ENCODE measurements at regions not wholly inside any gene's neighbourhood (a gene's known extent, or its start where the extent isn't known, plus 50 kb on each side); places are given as distances from the start of the nearest gene placed in this dataset.
"Not testable (repeated sequence)": the region's sequence is repeated elsewhere in the genome, so short reads cannot be mapped to it uniquely, and the experiment has no call there.

- no peak for DNase-seq
Observed at GRCh38 chr7:120163449-120163848, 109.5 kb upstream of the KCND2 start.

DNA sequence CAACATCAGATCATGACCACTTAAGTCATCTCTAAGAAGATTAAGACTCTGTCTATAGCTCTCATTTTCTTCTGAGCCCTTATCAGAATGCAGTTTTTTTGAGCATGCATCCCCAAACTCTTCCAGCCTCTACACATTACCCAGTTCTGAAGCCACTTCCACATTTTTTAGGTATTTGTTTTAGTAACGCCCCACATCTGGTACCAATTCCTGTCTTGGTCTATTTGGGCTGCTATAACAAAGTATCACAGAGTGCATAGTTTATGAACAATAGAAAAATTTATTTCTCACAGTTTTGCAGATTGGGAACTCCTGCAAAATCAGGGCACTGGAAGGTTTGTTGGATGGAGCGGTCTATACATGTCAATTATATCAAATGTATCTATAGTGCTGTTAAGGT lies 107.7 kb upstream of the KCND2 start:
- no peak for DNase-seq

GRCh38 chr7:120168066-120168465 lies 104.9 kb upstream of the KCND2 start:
- no peak for DNase-seq

- no peak for DNase-seq
Observed at GRCh38 chr7:120169996-120170783, 102.8 kb upstream of the KCND2 start.

- no peak for DNase-seq
Observed at GRCh38 chr7:120170834-120171233, 102.1 kb upstream of the KCND2 start.

GRCh38 chr7:120171406-120171805 lies 101.6 kb upstream of the KCND2 start:
- DNase-seq = no peak

DNA sequence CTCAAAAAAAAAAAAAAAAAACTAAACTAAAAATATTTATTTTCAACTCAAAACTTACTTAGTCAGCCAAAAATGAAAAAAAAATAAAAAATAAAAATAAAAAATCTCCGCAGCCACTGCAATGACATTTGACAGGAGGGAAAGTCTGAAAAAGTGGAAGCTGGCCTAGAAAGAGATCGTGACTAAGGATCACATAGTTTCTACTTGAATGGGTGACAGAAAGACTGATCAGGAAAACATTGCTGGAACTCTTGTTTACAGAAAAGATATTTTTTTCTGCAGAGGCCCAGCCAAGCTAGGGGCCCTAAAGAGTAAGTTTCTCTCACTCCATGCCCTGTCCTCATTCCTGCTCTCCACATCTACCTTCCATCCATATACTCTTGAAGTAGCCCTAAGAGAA lies 92.8 kb upstream of the KCND2 start:
- no peak for DNase-seq

GRCh38 chr7:120181499-120181898 lies 91.5 kb upstream of the KCND2 start:
- DNase-seq = no peak

DNA sequence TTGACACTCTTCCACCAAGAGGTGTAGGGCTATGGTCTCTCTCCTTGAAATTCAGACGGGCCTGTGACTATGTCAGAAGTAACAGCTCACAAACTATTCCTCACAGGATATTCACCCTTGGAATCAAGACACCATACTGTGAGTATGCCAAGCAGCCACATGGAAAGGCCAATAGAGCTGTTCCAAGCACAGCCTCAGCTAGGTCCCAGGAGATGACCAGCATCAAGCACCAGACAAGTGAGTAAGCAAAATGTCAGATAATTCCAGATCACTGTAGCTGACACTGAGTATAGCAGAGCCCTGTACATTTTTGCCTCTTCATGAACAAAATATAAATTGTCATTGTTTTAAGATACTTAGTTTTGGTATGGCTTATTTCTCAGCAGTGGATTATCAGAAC lies 88.1 kb upstream of the KCND2 start:
- DNase-seq = no peak

- DNase-seq = no peak
Observed at GRCh38 chr7:120185940-120186682, 86.9 kb upstream of the KCND2 start.

GRCh38 chr7:120186688-120187087 lies 86.3 kb upstream of the KCND2 start:
- DNase-seq = no peak

DNA sequence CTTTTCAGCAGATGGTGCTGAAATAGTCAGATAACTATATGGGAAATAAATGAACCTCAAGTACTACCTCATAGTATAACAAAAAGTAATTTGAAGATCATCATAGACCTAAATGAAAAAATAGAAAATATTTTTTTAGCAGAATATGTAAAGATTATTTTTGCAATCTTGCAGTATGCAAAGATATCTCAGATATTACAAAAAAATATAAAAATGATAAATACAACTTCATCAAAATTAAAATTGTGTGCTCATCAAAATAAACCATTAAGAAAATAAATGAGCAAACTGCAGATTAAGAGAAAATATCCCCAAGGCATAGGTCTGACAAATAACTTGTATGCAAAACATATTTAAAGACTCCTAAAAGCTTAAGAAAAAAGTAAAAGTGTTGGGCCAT lies 83.4 kb upstream of the KCND2 start:
- no peak for DNase-seq

DNA sequence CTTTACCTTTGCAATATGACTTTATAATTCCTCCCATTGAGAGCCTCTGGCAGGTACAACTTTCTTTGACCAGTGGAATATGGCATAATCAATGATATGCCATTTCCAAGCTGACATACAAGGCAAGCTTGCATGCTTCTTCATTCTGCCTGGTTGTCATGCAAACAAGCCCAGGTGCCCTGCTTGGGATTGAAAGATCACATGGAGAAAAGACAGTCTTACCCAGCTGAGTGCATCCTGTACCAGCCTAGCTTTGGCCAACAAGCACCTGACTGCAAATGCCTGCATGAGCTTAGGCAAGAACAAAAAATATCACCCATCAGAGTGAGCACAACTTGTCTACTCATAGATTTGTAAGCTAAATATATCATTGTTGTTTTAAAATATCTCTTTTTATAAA lies 82.9 kb upstream of the KCND2 start:
- no peak for DNase-seq

DNA sequence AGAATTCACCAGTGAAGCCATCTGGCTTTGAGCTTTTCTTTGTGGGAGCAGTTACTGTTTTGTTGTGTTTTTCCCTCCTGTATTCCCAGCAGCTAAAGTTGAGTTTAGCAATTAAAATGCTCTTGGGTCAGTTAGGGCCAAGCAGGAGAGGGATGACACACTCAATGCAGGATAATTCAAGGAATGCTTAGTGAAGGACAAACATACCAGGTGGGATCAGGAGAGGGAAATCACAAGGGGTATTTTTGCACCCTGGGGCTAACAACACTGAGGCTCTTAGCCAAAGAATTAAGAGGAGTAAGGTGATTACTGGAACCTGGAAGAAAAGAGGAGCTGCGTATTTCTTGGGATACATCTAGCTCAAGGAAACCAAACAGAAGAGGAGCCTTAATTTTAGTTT lies 82.4 kb upstream of the KCND2 start:
- no peak for DNase-seq

DNA sequence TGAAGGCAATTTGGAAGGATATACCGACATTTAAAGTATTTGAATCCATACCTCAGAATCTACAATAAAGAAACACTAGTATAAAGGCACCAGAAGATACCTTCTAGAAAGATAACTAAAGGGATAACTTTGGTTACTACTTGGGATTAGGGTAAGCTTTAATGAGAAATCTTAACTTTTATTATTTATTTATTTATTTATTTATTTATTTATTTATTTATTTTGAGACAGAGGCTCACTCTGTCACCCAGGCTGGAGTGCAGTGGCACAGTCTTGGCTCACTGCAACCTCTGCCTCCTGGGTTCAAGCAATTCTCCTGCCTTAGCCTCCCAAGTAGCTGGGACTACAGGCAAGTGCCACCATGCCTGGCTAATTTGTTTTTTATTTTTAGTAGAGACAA lies 81.6 kb upstream of the KCND2 start:
- DNase-seq = not testable (repeated sequence)

GRCh38 chr7:120201290-120201689 lies 71.7 kb upstream of the KCND2 start:
- no peak for DNase-seq

DNA sequence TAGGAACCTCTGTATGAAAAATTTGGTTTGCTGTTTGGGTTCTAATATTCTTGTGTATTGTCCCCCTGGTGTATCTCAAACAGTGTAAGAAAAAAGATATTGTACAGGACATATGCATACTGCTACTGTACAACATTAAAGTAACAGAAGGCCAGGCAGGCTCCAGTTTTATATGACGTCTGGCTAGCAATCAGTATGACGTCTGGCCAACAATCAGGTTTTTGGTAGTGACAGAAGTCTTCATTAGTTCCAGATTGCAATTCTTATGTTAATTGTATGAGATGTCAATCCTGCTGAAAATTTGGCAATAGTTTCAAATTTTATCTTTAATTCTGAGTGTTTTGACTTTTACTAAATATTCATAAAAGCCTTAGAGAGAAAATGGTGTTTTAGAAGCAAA lies 67.9 kb upstream of the KCND2 start:
- DNase-seq = no peak

DNA sequence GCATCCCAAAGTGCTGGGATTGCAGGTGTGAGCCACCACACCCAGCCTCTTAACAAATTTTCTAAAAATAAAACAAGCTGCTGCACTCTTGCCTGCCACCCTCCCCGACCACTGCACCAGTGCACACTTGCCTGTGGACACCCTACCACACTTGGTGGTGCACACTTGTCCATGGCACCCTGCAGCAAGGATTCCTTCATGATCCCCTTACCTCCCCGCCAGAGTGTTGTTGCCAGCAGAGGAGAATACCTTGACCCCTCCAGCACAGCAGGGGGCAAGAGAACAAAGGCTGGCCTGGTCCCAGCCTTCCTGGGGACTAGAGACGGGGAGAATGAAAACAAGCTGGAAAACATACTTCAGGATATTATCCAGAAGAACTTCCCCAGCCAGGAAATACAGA lies 65.9 kb upstream of the KCND2 start:
- no peak for DNase-seq

- DNase-seq = no peak
Observed at GRCh38 chr7:120215654-120216053, 57.3 kb upstream of the KCND2 start.

- DNase-seq = no peak
Observed at GRCh38 chr7:120216947-120217346, 56.0 kb upstream of the KCND2 start.

DNA sequence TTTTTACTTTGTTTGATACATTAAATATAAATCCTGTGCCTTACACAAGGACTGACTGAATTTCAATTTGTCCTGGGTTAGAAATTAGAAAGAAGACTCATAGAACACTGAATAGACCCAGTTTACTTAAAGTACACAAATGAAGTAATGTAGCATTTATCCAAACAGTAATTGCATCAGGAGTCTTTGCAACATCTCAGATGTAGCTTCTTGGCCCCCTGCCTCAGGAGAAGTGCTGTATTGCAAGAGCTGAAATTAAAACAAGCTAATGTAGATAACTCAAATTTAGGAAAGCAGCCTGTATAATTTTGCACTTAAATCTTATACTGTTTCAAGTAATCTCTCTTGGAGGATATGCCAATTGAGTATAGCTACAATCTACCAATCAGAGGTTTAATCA lies 54.3 kb upstream of the KCND2 start:
- DNase-seq = no peak

DNA sequence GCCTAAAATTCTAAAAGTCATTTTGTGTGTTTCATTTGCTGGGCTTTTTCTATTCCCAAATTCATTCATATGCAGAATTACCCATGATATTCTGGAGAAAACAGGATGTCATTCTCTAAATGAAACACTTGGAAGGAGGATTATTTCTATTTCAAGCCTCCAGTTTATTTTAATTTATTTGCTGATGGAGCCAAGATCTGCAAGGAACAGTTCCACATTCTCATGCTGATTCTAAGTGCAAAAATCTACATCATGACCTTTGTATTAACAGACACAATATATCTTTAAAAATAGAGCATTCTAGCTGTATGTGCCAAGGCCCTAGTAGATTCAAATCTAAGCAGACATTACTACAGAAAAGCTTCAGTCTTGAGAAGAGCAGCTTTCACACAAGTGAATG lies 51.3 kb upstream of the KCND2 start:
- DNase-seq = no peak

Measured in DMS 273 treated with DMSO at 0.1 percent for 48 hours (cell line).